SH-SY5Y (cell line): ENCODE measurements at regions not wholly inside any gene's neighbourhood (a gene's known extent, or its start where the extent isn't known, plus 50 kb on each side); places are given as distances from the start of the nearest gene placed in this dataset.

ENCODE experiments used
- GATA2 ChIP-seq: IDR thresholded peaks from 2 replicates; pipeline ENCODE4 v1.6.1; 2011; ENCODE audit warnings: mild to moderate bottlenecking, low read depth, low read length
- GATA3 ChIP-seq: IDR thresholded peaks from 2 replicates; pipeline ENCODE4 v1.6.1; 2011; ENCODE audit warnings: low read depth, mild to moderate bottlenecking, low read length, moderate library complexity

GRCh38 chr6:163675611-163676010, 261.1 kb downstream of the QKI start:
- TF ChIP-seq GATA2 (no peak), GATA3 (no peak)
